NCI-H2227 (cell line): ENCODE measurements at regions not wholly inside any gene's neighbourhood (a gene's known extent, or its start where the extent isn't known, plus 50 kb on each side); places are given as distances from the start of the nearest gene placed in this dataset.

Experiments used
- DNase-seq: peaks from one replicate; lab custom pipeline; 2025; ENCODE audit not compliant: unreplicated experiment; lab: John Stamatoyannopoulos, UW

- DNase-seq: no peak
These were observed 224.9 kb downstream of the ANKRD60 start for GRCh38 chr20:58003525-58003924.

- no peak for DNase-seq
These were observed 225.6 kb downstream of the ANKRD60 start for GRCh38 chr20:58002901-58003300.

- no peak for DNase-seq
These were observed 226.5 kb downstream of the ANKRD60 start for GRCh38 chr20:58001946-58002345.

- no peak for DNase-seq
These were observed 227.1 kb downstream of the ANKRD60 start for GRCh38 chr20:58001381-58001780.

- no peak for DNase-seq
These were observed 227.6 kb downstream of the ANKRD60 start for GRCh38 chr20:58000861-58001260.

- peak; percentile 14 for DNase-seq
These were observed 228.9 kb downstream of the ANKRD60 start for GRCh38 chr20:57999465-58000111.

GRCh38 chr20:57998981-57999464 is 229.4 kb downstream of the ANKRD60 start:
- no peak for DNase-seq

GRCh38 chr20:57998276-57998675 is 230.2 kb downstream of the ANKRD60 start:
- DNase-seq: no peak

GRCh38 chr20:57996936-57997890 is 231.2 kb downstream of the ANKRD60 start:
- DNase-seq: no peak

GRCh38 chr20:57996465-57996864 is 232.0 kb downstream of the ANKRD60 start:
- no peak for DNase-seq

- no peak for DNase-seq
These were observed 233.0 kb downstream of the ANKRD60 start for GRCh38 chr20:57995381-57995977.

GRCh38 chr20:57993716-57994431 is 234.6 kb downstream of the ANKRD60 start:
- no peak for DNase-seq

GRCh38 chr20:57991211-57991881 is 237.1 kb downstream of the ANKRD60 start:
- no peak for DNase-seq

GRCh38 chr20:57990396-57990987 is 238.0 kb downstream of the ANKRD60 start:
- no peak for DNase-seq

GRCh38 chr20:57988828-57989227 is 239.6 kb downstream of the ANKRD60 start:
- DNase-seq: no peak

GRCh38 chr20:57988422-57988821 is 240.0 kb downstream of the ANKRD60 start:
- DNase-seq: no peak

- DNase-seq: no peak
These were observed 240.8 kb downstream of the ANKRD60 start for GRCh38 chr20:57987659-57988058.

- no peak for DNase-seq
These were observed 241.8 kb downstream of the ANKRD60 start for GRCh38 chr20:57986666-57987065.

GRCh38 chr20:57985278-57985677 is 243.2 kb downstream of the ANKRD60 start:
- no peak for DNase-seq

GRCh38 chr20:57983082-57983481 is 245.4 kb downstream of the ANKRD60 start:
- DNase-seq: no peak
